ENCODE measurements at regions not wholly inside any gene's neighbourhood (a gene's known extent, or its start where the extent isn't known, plus 50 kb on each side); places are given as distances from the start of the nearest gene placed in this dataset.

- DNase-seq: no peak
These were observed 111.1 kb downstream of the CEBPB start for GRCh38 chr20:50301712-50302111.

GRCh38 chr20:50302341-50303057 is 111.9 kb downstream of the CEBPB start:
- DNase-seq: no peak

GRCh38 chr20:50303573-50304500 is 113.2 kb downstream of the CEBPB start:
- no peak for DNase-seq

- DNase-seq: no peak
These were observed 113.8 kb downstream of the CEBPB start for GRCh38 chr20:50304501-50304856.

- no peak for DNase-seq
These were observed 114.4 kb downstream of the CEBPB start for GRCh38 chr20:50304923-50305635.

- no peak for DNase-seq
These were observed 115.2 kb downstream of the CEBPB start for GRCh38 chr20:50305636-50306477.

GRCh38 chr20:50306478-50307423 is 116.1 kb downstream of the CEBPB start:
- DNase-seq: no peak

- DNase-seq: no peak
These were observed 117.5 kb downstream of the CEBPB start for GRCh38 chr20:50308166-50308512.

GRCh38 chr20:50308513-50309279 is 118.1 kb downstream of the CEBPB start:
- DNase-seq: no peak

- DNase-seq: no peak
These were observed 118.7 kb downstream of the CEBPB start for GRCh38 chr20:50309280-50309763.

GRCh38 chr20:50309764-50310672 is 119.4 kb downstream of the CEBPB start:
- no peak for DNase-seq

GRCh38 chr20:50310673-50311051 is 120.0 kb downstream of the CEBPB start:
- DNase-seq: no peak

- no peak for DNase-seq
These were observed 120.8 kb downstream of the CEBPB start for GRCh38 chr20:50311308-50312001.

GRCh38 chr20:50312002-50312681 is 121.5 kb downstream of the CEBPB start:
- no peak for DNase-seq

- no peak for DNase-seq
These were observed 122.3 kb downstream of the CEBPB start for GRCh38 chr20:50312682-50313521.

GRCh38 chr20:50313522-50313820 is 122.8 kb downstream of the CEBPB start:
- no peak for DNase-seq

Measured in GDM1 (cell line).